Mesenchymal stem cell (in vitro differentiated cells and primary cell): ENCODE measurements at regions not wholly inside any gene's neighbourhood (a gene's known extent, or its start where the extent isn't known, plus 50 kb on each side); places are given as distances from the start of the nearest gene placed in this dataset.

Experiments used
- DNase-seq: peaks from one replicate; pipeline ENCODE4 v3.0.0-alpha.2; 2013
- H2AFZ ChIP-seq: one replicate; pipeline ENCODE4 v1.6.1; 2013; ENCODE audit warnings: low read depth, mild to moderate bottlenecking, control low read depth, inconsistent platforms, low read length, moderate library complexity
- H2AK5ac ChIP-seq: 2 replicates; pipeline ENCODE4 v1.6.1; 2013; ENCODE audit warnings: low read length, moderate library complexity, mild to moderate bottlenecking, inconsistent platforms; ENCODE audit not compliant: severe bottlenecking
- H2BK120ac ChIP-seq: one replicate; pipeline ENCODE4 v1.6.1; 2013; ENCODE audit warnings: low read depth, mild to moderate bottlenecking, inconsistent platforms, low read length, moderate library complexity
- H2BK12ac ChIP-seq, 2 experiments: one replicate each; pipeline ENCODE4 v1.6.1; 2013; ENCODE audit warnings: inconsistent platforms in 2 of 2, low read length in 2 of 2, mild to moderate bottlenecking in 2 of 2, moderate library complexity in 2 of 2, control low read depth in 1 of 2
- H2BK15ac ChIP-seq: one replicate; pipeline ENCODE4 v1.6.1; 2013; ENCODE audit warnings: mild to moderate bottlenecking, low read depth, inconsistent platforms; ENCODE audit not compliant: poor library complexity, severe bottlenecking
- H2BK5ac ChIP-seq: 2 replicates; pipeline ENCODE4 v1.6.1; 2013; ENCODE audit warnings: low read depth, mild to moderate bottlenecking, low read length, control low read depth, inconsistent platforms; ENCODE audit not compliant: poor library complexity, severe bottlenecking
- H3K14ac ChIP-seq, 2 experiments: one replicate each; pipeline ENCODE4 v1.6.1; 2013; ENCODE audit warnings: inconsistent platforms in 2 of 2, low read length in 2 of 2, control low read depth in 1 of 2, mild to moderate bottlenecking in 1 of 2, moderate library complexity in 1 of 2
- H3K18ac ChIP-seq, 2 experiments: one replicate each; pipeline ENCODE4 v1.6.1; 2013; ENCODE audit warnings: inconsistent platforms in 2 of 2, low read length in 2 of 2, control low read depth in 1 of 2, low read depth in 1 of 2, mild to moderate bottlenecking in 1 of 2
- H3K23ac ChIP-seq, 2 experiments: one replicate each; pipeline ENCODE4 v1.6.1; 2013; ENCODE audit warnings: inconsistent platforms in 2 of 2, low read length in 2 of 2, mild to moderate bottlenecking in 2 of 2, moderate library complexity in 2 of 2, control low read depth in 1 of 2
- H3K27ac ChIP-seq: 2 replicates; pipeline ENCODE4 v1.5.1; 2013; ENCODE audit warnings: mild to moderate bottlenecking, moderate library complexity, low read length, control low read depth, inconsistent platforms; ENCODE audit not compliant: poor library complexity, severe bottlenecking
- H3K27me3 ChIP-seq, 2 experiments: 2 replicates each; pipeline versions ENCODE4 v1.6.1 to v1.7.0; 2013; ENCODE audit warnings: low read length in 2 of 2, mild to moderate bottlenecking in 2 of 2, moderate library complexity in 2 of 2, control low read depth in 1 of 2, inconsistent platforms in 1 of 2; ENCODE audit not compliant: control insufficient read depth in 1 of 2, insufficient read depth in 1 of 2
- H3K36me3 ChIP-seq, 2 experiments: 2 replicates each; pipeline versions ENCODE4 v1.6.1 to v1.7.0; 2013; ENCODE audit warnings: low read length in 2 of 2, control low read depth in 1 of 2, inconsistent platforms in 1 of 2, low read depth in 1 of 2, mild to moderate bottlenecking in 1 of 2; ENCODE audit not compliant: insufficient read depth in 2 of 2, control insufficient read depth in 1 of 2
- H3K4ac ChIP-seq, 2 experiments: one replicate each; pipeline ENCODE4 v1.6.1; 2013; ENCODE audit warnings: inconsistent platforms in 2 of 2, low read length in 2 of 2, mild to moderate bottlenecking in 2 of 2, moderate library complexity in 2 of 2, control low read depth in 1 of 2, low read depth in 1 of 2
- H3K4me1 ChIP-seq: 2 replicates; pipeline ENCODE4 v1.6.1; 2013; ENCODE audit warnings: low read depth, low read length, control low read depth; ENCODE audit not compliant: control insufficient read depth, insufficient read depth
- H3K4me2 ChIP-seq: 2 replicates; pipeline ENCODE4 v1.6.1; 2013; ENCODE audit warnings: low read length, mild to moderate bottlenecking, inconsistent platforms; ENCODE audit not compliant: poor library complexity, severe bottlenecking
- H3K4me3 ChIP-seq, 2 experiments: 2 replicates each; pipeline versions ENCODE4 v1.5.1 to v1.7.0; 2013; ENCODE audit warnings: low read length in 2 of 2, mild to moderate bottlenecking in 2 of 2, control low read depth in 1 of 2, low read depth in 1 of 2; ENCODE audit not compliant: insufficient read depth in 1 of 2
- H3K79me1 ChIP-seq: replicated peaks from 2 replicates; pipeline ENCODE4 v1.6.1; 2013; ENCODE audit warnings: mild to moderate bottlenecking, control low read depth, low read length, inconsistent platforms; ENCODE audit not compliant: poor library complexity, severe bottlenecking
- H3K9ac ChIP-seq: 2 replicates; pipeline ENCODE4 v1.7.0; 2013; ENCODE audit warnings: mild to moderate bottlenecking, low read length, moderate library complexity
- H3K9me3 ChIP-seq: 2 replicates; pipeline ENCODE4 v1.7.0; 2013; ENCODE audit warnings: mild to moderate bottlenecking, low read length; ENCODE audit not compliant: control insufficient read depth
- H4K8ac ChIP-seq: one replicate; pipeline ENCODE4 v1.6.1; 2013; ENCODE audit warnings: inconsistent platforms, mild to moderate bottlenecking, low read length, moderate library complexity
- H4K91ac ChIP-seq: one replicate; pipeline ENCODE4 v1.6.1; 2013; ENCODE audit warnings: mild to moderate bottlenecking, low read length, inconsistent platforms
- WGBS: methylation state at CpG from one replicate; pipeline ENCODE4 v1.1.7; 2013; ENCODE audit warnings: mixed read lengths; 5-methylcytosine and 5-hydroxymethylcytosine counted together

DNA sequence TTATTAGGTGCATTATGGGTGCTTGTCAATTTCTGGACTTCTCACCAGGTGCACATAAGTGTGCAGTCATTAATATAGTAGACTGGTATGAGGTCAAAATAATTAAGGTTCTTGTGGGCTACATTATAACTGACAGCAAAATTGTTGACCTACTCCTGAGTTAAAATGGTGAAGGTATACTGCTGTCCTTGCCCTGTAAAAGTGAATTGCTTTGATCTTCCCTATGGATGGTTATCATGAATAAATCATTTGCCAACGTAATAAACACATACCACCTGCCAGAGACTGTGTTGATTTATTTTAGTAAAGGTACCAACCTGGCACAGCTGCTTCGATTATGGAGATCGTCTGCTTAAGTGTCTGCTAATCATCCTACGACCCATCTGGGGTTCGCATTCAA, 201.6 kb upstream of the KCNK2 start:
- no peak overlapping the region for H2AFZ ChIP-seq
- no peak overlapping the region for H2BK120ac ChIP-seq
- no peak overlapping the region for H2BK12ac ChIP-seq
- H3K27me3 ChIP-seq, result no peaks in the 10 kb centered on the region
- H3K79me1 ChIP-seq, result no peaks in the 10 kb centered on the region
- WGBS, result 96% methylated on average over 3 of the region's 5 CpGs
- H2BK15ac ChIP-seq, result no peak overlapping the region
- no peak overlapping the region for H2BK5ac ChIP-seq
- no peak overlapping the region for H3K14ac ChIP-seq
- no peak overlapping the region for H4K8ac ChIP-seq
- no peak overlapping the region for H3K9ac ChIP-seq
- H3K4ac ChIP-seq, result no peak overlapping the region
- no peak overlapping the region for H3K27ac ChIP-seq
- DNase-seq, result no peak
- no peak overlapping the region for H4K91ac ChIP-seq
- no peak overlapping the region for H3K4me3 ChIP-seq
- H3K4me2 ChIP-seq, result no peak overlapping the region
- no peaks in the 10 kb centered on the region for H3K9me3 ChIP-seq
- no peaks in the 10 kb centered on the region for H3K36me3 ChIP-seq
- H3K23ac ChIP-seq, result no peak overlapping the region
- no peak overlapping the region for H3K18ac ChIP-seq
- no peaks in the 10 kb centered on the region for H3K4me1 ChIP-seq
- no peak overlapping the region for H2AK5ac ChIP-seq

DNA sequence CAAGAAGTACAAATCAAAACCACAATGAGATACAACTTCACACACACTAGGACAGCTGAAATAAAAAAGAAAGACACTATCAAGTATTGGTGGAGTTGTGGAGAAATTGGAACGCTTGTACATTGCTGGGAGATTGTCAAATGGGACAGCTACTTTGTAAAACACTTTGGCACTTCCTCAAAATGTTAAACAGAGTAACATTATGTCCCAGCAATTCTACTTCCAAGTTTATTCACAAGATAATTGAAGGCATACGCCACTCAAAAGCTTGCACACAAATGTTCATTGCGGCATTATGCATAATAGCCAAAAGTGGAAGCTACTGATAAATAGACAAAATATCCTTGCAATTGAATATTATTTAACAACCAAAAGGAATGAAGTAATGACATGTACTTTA, 199.9 kb upstream of the KCNK2 start:
- Histone ChIP-seq H3K18ac (no peak overlapping the region), H4K91ac (no peak overlapping the region), H2AFZ (no peak overlapping the region), H3K79me1 (no peaks in the 10 kb centered on the region), H3K4me1 (no peaks in the 10 kb centered on the region), H3K27me3 (no peaks in the 10 kb centered on the region), H2BK12ac (no peak overlapping the region), H3K36me3 (no peaks in the 10 kb centered on the region), H2AK5ac (no peak overlapping the region), H3K23ac (no peak overlapping the region), H2BK15ac (no peak overlapping the region), H2BK120ac (no peak overlapping the region), H2BK5ac (no peak overlapping the region), H4K8ac (no peak overlapping the region), H3K4me3 (no peak overlapping the region), H3K14ac (no peak overlapping the region), H3K4me2 (no peak overlapping the region), H3K4ac (no peak overlapping the region), H3K9ac (no peak overlapping the region), H3K27ac (no peak overlapping the region), H3K9me3 (no peaks in the 10 kb centered on the region)
- DNase-seq, result no peak
- 92% methylated on average over 2 of the region's 3 CpGs for WGBS

DNA sequence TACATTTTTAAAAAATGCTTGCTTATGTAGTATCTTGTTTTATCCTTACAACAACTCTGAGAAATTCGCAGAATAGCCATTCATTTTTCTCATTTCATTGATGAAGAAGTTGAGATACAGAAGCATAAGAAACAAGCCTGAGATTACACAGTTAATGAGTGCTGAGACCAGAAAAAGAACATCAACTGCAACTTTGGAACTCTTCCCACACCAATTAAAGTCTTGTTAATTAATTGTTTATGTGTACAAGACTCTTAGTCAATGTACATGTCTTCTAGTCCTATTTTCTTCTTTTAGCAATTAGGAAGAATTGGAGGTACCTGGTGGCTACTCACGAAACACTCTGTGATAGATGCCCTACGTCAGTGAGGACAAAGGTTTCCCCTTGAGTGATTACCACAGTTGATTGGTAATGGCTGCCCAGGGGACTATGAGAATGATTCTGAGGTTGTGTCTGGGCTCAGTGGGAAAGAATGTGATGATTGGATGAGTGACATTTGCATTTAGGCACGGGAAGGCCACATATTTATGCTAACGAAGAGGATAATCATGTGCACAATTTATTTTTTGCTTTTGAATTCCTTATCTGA, 187.4 kb upstream of the KCNK2 start:
- Histone ChIP-seq H2AK5ac (no peak overlapping the region), H3K36me3 (no peaks in the 10 kb centered on the region), H4K8ac (no peak overlapping the region), H3K14ac (no peak overlapping the region), H3K4ac (no peak overlapping the region), H2BK120ac (no peak overlapping the region), H3K4me1 (peaks cover 1% of the 10 kb centered on the region), H2BK12ac (no peak overlapping the region), H3K9me3 (peaks cover 7% of the 10 kb centered on the region), H3K4me2 (no peak overlapping the region), H3K27me3 (no peaks in the 10 kb centered on the region), H3K18ac (no peak overlapping the region), H2BK5ac (no peak overlapping the region), H2BK15ac (no peak overlapping the region), H2AFZ (no peak overlapping the region), H3K9ac (no peak overlapping the region), H4K91ac (no peak overlapping the region), H3K23ac (no peak overlapping the region), H3K79me1 (no peaks in the 10 kb centered on the region), H3K4me3 (no peak overlapping the region), H3K27ac (no peak overlapping the region)
- DNase-seq, result no peak
- 84% methylated on average over 3 of the region's 5 CpGs for WGBS

DNA sequence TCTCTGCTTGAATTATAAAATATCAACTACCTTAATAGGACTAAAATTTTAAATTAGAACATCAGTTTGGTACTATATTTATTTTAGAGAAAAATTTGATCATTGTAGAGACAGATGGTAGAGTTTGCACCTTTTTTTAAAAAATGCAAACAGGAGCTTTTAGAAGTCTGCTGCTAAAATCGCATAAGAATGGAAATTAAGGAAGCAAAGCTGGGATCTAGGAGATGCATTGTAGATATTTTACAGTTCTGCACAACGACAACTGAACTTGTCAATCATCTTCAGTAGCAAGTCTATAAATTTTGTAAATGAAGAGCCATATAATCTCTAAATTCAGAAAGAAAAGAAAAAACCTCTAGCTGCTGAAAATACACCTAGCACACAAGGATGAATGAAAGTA, 185.6 kb upstream of the KCNK2 start:
- Histone ChIP-seq H3K14ac (no peak overlapping the region), H3K79me1 (no peaks in the 10 kb centered on the region), H3K23ac (no peak overlapping the region), H2AK5ac (no peak overlapping the region), H2AFZ (no peak overlapping the region), H4K91ac (no peak overlapping the region), H3K36me3 (no peaks in the 10 kb centered on the region), H2BK120ac (no peak overlapping the region), H2BK12ac (no peak overlapping the region), H4K8ac (no peak overlapping the region), H3K4me3 (no peak overlapping the region), H2BK5ac (no peak overlapping the region), H3K9me3 (peaks cover 7% of the 10 kb centered on the region), H3K4me1 (peaks cover 2% of the 10 kb centered on the region), H2BK15ac (no peak overlapping the region), H3K4ac (no peak overlapping the region), H3K27me3 (no peaks in the 10 kb centered on the region), H3K27ac (no peak overlapping the region), H3K18ac (no peak overlapping the region), H3K9ac (no peak overlapping the region), H3K4me2 (no peak overlapping the region)
- DNase-seq, result no peak
- 100% methylated on average over 1 of the region's 2 CpGs for WGBS
